ENCODE measurements at regions not wholly inside any gene's neighbourhood (a gene's known extent, or its start where the extent isn't known, plus 50 kb on each side); places are given as distances from the start of the nearest gene placed in this dataset.

DNA sequence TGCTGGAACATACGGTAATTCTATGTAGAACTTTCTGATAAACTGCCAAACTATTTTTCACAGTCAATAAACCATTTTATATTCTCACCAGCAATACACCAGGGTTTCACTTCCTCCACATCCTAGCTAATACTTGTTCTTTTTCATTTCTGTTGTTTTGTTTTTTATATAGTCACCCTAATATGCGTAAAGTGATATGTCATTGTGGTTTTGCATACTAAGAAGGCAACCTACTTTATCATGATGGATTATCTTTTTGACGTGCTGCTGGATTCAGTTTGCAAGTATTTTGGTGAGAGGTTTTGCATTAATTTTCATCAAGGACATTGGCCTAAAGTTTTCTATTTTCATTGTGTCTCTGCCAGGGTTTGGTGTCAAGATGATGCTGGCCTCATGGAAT is 1384.1 kb downstream of the UQCRFS1 start:
- Histone ChIP-seq H3K27ac (ENCODE audit: low read depth, low read length, poor library complexity, severe bottlenecking) (no peak overlapping the region), H3K27me3 (replicated peaks; ENCODE audit: insufficient read depth, low read depth, low read length, poor library complexity) (no peaks in the 10 kb centered on the region), H3K4me3 (ENCODE audit: low read depth, low read length, poor library complexity, severe bottlenecking) (no peak overlapping the region), H3K36me3 (ENCODE audit: insufficient read depth, low read length, poor library complexity, severe bottlenecking) (no peaks in the 10 kb centered on the region), H3K4me1 (ENCODE audit: insufficient read depth, low read length, poor library complexity, severe bottlenecking) (no peaks in the 10 kb centered on the region), H3K9me3 (ENCODE audit: low read depth, low read length, poor library complexity, severe bottlenecking) (peaks cover 25% of the 10 kb centered on the region)
- CTCF ChIA-PET = no interaction called here
- TF ChIP-seq EZH2 (IDR thresholded peaks at IDR 0.05; ENCODE audit: borderline replicate concordance, low read depth, low read length, poor library complexity, severe bottlenecking) = no peak
- TF ChIP-seq, protein P1, sequence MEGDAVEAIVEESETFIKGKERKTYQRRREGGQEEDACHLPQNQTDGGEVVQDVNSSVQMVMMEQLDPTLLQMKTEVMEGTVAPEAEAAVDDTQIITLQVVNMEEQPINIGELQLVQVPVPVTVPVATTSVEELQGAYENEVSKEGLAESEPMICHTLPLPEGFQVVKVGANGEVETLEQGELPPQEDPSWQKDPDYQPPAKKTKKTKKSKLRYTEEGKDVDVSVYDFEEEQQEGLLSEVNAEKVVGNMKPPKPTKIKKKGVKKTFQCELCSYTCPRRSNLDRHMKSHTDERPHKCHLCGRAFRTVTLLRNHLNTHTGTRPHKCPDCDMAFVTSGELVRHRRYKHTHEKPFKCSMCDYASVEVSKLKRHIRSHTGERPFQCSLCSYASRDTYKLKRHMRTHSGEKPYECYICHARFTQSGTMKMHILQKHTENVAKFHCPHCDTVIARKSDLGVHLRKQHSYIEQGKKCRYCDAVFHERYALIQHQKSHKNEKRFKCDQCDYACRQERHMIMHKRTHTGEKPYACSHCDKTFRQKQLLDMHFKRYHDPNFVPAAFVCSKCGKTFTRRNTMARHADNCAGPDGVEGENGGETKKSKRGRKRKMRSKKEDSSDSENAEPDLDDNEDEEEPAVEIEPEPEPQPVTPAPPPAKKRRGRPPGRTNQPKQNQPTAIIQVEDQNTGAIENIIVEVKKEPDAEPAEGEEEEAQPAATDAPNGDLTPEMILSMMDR (conservative IDR thresholded peaks at IDR 0.05; ENCODE audit: low read depth, low read length) = no peak
- no TSS peak for BruUV-seq (replicated peaks)
- POLR2A ChIA-PET (ENCODE audit: low non-redundant PET) = no interaction called here
- no peak for DNase-seq (ENCODE audit: low spot score)
- intact Hi-C loops (cut with micrococcal nuclease; ENCODE audit: unreplicated experiment) = no loop called here

DNA sequence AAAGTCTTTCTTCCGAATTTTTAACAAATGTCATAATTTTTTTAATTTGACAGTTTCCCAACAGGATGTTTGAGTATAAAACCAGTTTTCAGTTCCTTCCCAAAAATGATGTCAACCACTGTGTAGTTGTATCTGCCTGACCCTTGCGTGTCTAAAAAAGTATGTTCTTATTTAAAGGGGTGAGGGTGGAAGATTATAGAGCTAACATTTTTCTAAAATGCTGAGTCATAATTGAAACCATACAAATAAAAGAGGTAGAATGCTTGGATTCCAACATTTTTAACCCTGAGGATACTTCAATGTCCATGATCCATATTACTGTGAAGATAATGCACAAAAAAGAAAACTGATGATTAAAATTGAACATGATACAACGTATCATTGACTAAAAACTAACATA is 1388.8 kb downstream of the UQCRFS1 start:
- POLR2A ChIA-PET (ENCODE audit: low non-redundant PET) = no interaction called here
- H3K4me3 ChIP-seq (ENCODE audit: low read depth, low read length, poor library complexity, severe bottlenecking) = no peak overlapping the region
- TF ChIP-seq EZH2 (IDR thresholded peaks at IDR 0.05; ENCODE audit: borderline replicate concordance, low read depth, low read length, poor library complexity, severe bottlenecking) = no peak
- BruUV-seq (replicated peaks) = no TSS peak
- intact Hi-C loops (cut with micrococcal nuclease; ENCODE audit: unreplicated experiment) = no loop called here
- CTCF ChIA-PET = no interaction called here
- H3K27ac ChIP-seq (ENCODE audit: low read depth, low read length, poor library complexity, severe bottlenecking) = no peak overlapping the region
- DNase-seq (ENCODE audit: low spot score) = no peak
- peaks cover 10% of the 10 kb centered on the region for H3K9me3 ChIP-seq (ENCODE audit: low read depth, low read length, poor library complexity, severe bottlenecking)
- no peaks in the 10 kb centered on the region for H3K4me1 ChIP-seq (ENCODE audit: insufficient read depth, low read length, poor library complexity, severe bottlenecking)
- H3K36me3 ChIP-seq (ENCODE audit: insufficient read depth, low read length, poor library complexity, severe bottlenecking) = no peaks in the 10 kb centered on the region
- no peaks in the 10 kb centered on the region for H3K27me3 ChIP-seq (replicated peaks; ENCODE audit: insufficient read depth, low read depth, low read length, poor library complexity)

DNA sequence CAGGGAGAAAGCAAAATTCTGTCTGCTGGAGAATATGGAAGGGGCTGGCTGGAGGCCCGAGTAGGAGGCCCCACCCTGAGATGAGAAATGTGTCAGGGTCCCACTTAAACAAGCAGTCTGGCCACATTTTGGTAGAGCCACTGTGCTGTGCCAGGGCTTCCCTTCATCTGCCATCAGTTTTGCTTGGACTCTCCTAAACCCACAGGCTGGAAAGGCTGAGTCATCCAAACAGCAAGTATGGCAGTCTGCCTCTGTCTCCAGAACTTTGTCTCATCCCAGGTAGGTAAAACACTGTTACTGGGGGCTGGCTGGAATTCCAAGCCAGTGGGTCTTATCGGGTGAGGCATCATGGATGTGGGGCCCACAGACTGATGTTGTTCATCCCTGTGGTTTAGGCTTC is 1390.6 kb downstream of the UQCRFS1 start:
- BruUV-seq (replicated peaks) = no TSS peak
- Histone ChIP-seq H3K4me3 (ENCODE audit: low read depth, low read length, poor library complexity, severe bottlenecking) (no peak overlapping the region), H3K9me3 (ENCODE audit: low read depth, low read length, poor library complexity, severe bottlenecking) (peaks cover 10% of the 10 kb centered on the region), H3K4me1 (ENCODE audit: insufficient read depth, low read length, poor library complexity, severe bottlenecking) (no peaks in the 10 kb centered on the region), H3K36me3 (ENCODE audit: insufficient read depth, low read length, poor library complexity, severe bottlenecking) (no peaks in the 10 kb centered on the region), H3K27ac (ENCODE audit: low read depth, low read length, poor library complexity, severe bottlenecking) (no peak overlapping the region), H3K27me3 (replicated peaks; ENCODE audit: insufficient read depth, low read depth, low read length, poor library complexity) (no peaks in the 10 kb centered on the region)
- DNase-seq (ENCODE audit: low spot score) = no peak
- CTCF ChIA-PET = no interaction called here
- intact Hi-C loops (cut with micrococcal nuclease; ENCODE audit: unreplicated experiment) = no loop called here
- POLR2A ChIA-PET (ENCODE audit: low non-redundant PET) = no interaction called here
- TF ChIP-seq, protein P1 (conservative IDR thresholded peaks at IDR 0.05; ENCODE audit: low read depth, low read length) = no peak
- TF ChIP-seq EZH2 (IDR thresholded peaks at IDR 0.05; ENCODE audit: borderline replicate concordance, low read depth, low read length, poor library complexity, severe bottlenecking) = no peak

- Histone ChIP-seq H3K27ac (ENCODE audit: low read depth, low read length, poor library complexity, severe bottlenecking) (no peak overlapping the region), H3K4me1 (ENCODE audit: insufficient read depth, low read length, poor library complexity, severe bottlenecking) (no peaks in the 10 kb centered on the region), H3K4me3 (ENCODE audit: low read depth, low read length, poor library complexity, severe bottlenecking) (no peak overlapping the region), H3K36me3 (ENCODE audit: insufficient read depth, low read length, poor library complexity, severe bottlenecking) (no peaks in the 10 kb centered on the region), H3K27me3 (replicated peaks; ENCODE audit: insufficient read depth, low read depth, low read length, poor library complexity) (no peaks in the 10 kb centered on the region), H3K9me3 (ENCODE audit: low read depth, low read length, poor library complexity, severe bottlenecking) (peaks cover 9% of the 10 kb centered on the region)
- ChIA-PET CTCF (no interaction called here), POLR2A (ENCODE audit: low non-redundant PET) (no interaction called here)
- no TSS peak for BruUV-seq (replicated peaks)
- TF ChIP-seq EZH2 (IDR thresholded peaks at IDR 0.05; ENCODE audit: borderline replicate concordance, low read depth, low read length, poor library complexity, severe bottlenecking) = no peak
- TF ChIP-seq, protein P1 (conservative IDR thresholded peaks at IDR 0.05; ENCODE audit: low read depth, low read length) = no peak
- intact Hi-C loops (cut with micrococcal nuclease; ENCODE audit: unreplicated experiment) = no loop called here
- DNase-seq (ENCODE audit: low spot score) = no peak
Measured at GRCh38 chr19:27821418-27822018, 1391.4 kb downstream of the UQCRFS1 start.
